ENCODE measurements at regions not wholly inside any gene's neighbourhood (a gene's known extent, or its start where the extent isn't known, plus 50 kb on each side); places are given as distances from the start of the nearest gene placed in this dataset.

DNA sequence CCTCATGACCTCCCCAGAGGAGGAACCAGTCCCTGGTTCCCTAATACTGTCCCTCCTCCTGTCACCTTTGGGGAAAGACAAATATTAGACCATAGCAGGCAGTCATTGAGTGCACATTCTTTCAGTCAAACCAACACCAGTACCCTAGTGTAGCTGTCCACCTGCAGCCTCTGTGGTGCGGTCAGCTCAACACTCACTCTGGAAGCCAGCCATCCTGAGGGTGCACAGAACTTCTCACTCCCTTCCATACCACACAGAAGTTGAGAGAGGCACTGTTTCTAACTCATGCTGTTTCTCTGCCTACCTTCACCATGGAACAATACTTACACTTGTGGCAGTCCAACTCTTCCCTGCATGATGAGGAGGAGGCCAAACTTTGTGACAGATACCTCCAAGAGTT is 175.6 kb upstream of the FOXN2 start:
- in situ Hi-C loops (cut with MboI; ENCODE audit: low sequenced_read_pairs in 4 of 4): no loop called here
- Histone ChIP-seq H3K4me1 (no peaks in the 10 kb centered on the region), H3K27me3 (no peaks in the 10 kb centered on the region), H3K4me3 (no peak overlapping the region), H3K36me3 (no peaks in the 10 kb centered on the region), H3K9me3 (no peaks in the 10 kb centered on the region), H3K27ac (no peak overlapping the region)
- no peak for ATAC-seq
- TF ChIP-seq, protein P1, sequence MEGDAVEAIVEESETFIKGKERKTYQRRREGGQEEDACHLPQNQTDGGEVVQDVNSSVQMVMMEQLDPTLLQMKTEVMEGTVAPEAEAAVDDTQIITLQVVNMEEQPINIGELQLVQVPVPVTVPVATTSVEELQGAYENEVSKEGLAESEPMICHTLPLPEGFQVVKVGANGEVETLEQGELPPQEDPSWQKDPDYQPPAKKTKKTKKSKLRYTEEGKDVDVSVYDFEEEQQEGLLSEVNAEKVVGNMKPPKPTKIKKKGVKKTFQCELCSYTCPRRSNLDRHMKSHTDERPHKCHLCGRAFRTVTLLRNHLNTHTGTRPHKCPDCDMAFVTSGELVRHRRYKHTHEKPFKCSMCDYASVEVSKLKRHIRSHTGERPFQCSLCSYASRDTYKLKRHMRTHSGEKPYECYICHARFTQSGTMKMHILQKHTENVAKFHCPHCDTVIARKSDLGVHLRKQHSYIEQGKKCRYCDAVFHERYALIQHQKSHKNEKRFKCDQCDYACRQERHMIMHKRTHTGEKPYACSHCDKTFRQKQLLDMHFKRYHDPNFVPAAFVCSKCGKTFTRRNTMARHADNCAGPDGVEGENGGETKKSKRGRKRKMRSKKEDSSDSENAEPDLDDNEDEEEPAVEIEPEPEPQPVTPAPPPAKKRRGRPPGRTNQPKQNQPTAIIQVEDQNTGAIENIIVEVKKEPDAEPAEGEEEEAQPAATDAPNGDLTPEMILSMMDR (IDR thresholded peaks at IDR 0.05 in 4 of 5, conservative IDR thresholded peaks at IDR 0.05 in 1 of 5): no peak
- no peak for TF ChIP-seq POLR2A (IDR thresholded peaks at IDR 0.05)
- no peak for DNase-seq
- intact Hi-C loops (cut with DNase I; ENCODE audit: low total_unique reads): no loop called here

DNA sequence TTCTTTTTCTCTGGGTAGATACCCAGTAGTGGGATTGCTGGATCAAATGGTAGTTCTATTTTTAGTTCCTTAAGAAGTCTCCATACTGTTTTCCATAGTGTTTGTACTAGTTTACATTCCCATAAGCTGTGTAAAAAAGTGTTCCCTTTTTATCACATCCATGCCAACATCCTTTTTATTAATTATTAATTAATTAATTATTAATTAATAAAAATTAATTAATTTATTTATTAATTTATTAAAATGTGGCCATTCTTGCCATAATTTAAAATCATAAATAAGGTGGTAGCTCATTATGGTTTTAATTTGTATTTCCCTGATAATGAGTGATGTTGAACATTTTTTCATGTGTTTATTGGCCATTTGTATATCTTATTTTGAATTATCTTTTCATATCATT is 173.9 kb upstream of the FOXN2 start:
- intact Hi-C loops (cut with DNase I; ENCODE audit: low total_unique reads): no loop called here
- TF ChIP-seq POLR2A (IDR thresholded peaks at IDR 0.05): no peak
- TF ChIP-seq, protein P1 (IDR thresholded peaks at IDR 0.05 in 4 of 5, conservative IDR thresholded peaks at IDR 0.05 in 1 of 5): no peak
- H3K4me3 ChIP-seq: no peak overlapping the region

DNA sequence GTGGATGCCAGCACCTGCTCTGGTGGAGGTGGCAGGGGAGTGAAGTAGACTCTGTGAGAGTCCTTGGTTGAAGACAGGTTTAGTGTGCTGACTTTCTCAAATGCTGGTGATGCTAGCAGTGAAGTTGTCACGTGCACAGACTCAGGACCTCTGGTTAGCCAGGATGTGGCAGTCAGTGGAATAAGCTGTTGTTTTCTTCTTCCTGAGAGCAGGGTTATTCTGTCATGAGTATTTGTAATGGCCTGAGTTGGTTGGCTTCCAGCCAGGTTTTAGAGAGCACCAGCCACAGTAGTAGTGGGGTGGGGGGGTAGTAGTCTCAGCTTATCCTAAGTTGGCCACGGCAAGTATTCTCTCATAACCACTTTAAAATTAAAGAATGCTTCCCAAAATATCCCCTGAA is 169.7 kb upstream of the FOXN2 start:
- Histone ChIP-seq H3K9me3 (no peaks in the 10 kb centered on the region), H3K27ac (no peak overlapping the region), H3K4me1 (no peaks in the 10 kb centered on the region), H3K4me3 (no peak overlapping the region), H3K36me3 (no peaks in the 10 kb centered on the region), H3K27me3 (no peaks in the 10 kb centered on the region)
- intact Hi-C loops (cut with DNase I; ENCODE audit: low total_unique reads): no loop called here
- in situ Hi-C loops (cut with MboI; ENCODE audit: low sequenced_read_pairs in 4 of 4): no loop called here
- ATAC-seq (no peak), DNase-seq (no peak)
- TF ChIP-seq, protein P1 (IDR thresholded peaks at IDR 0.05 in 4 of 5, conservative IDR thresholded peaks at IDR 0.05 in 1 of 5): no peak
- TF ChIP-seq POLR2A (IDR thresholded peaks at IDR 0.05): no peak

More for the DNA sequence above, 173.9 kb upstream of the FOXN2 start:
- H3K27me3 ChIP-seq: no peaks in the 10 kb centered on the region
- no peaks in the 10 kb centered on the region for H3K9me3 ChIP-seq
- no peaks in the 10 kb centered on the region for H3K36me3 ChIP-seq
- in situ Hi-C loops (cut with MboI; ENCODE audit: low sequenced_read_pairs in 4 of 4): no loop called here
- no peaks in the 10 kb centered on the region for H3K4me1 ChIP-seq
- ATAC-seq (no peak), DNase-seq (no peak)
- H3K27ac ChIP-seq: no peak overlapping the region

DNA sequence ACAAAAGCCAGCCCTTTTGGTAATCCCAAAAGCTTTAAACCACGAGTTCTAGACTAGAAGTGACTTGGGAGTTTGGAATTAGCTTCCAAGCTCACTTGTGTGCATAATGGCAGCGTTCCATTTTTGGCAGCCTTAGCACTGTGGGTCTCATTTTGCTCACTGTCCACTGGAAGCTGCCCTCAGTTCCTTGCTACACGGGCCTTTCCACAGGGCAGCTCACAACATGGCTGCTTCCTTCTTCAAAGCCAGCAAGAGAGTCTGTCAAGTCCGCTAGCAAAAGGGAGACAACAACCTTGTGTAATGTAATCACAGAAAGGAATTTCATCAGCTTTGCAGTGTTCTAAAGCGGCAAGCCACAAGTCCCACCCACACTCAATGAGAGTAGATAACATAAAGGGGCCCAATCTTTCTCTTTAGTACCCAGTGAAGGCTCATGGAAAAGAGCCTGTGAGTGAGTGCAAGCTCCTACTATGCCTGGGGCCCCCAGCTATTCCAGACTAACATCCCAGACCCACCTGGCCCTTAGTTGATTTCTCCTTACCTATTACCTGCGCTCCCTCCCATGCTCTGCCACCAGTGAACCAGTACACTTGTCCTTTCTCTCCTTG is 168.5 kb upstream of the FOXN2 start:
- intact Hi-C loops (cut with DNase I; ENCODE audit: low total_unique reads): no loop called here
- ATAC-seq (no peak), DNase-seq (no peak)
- Histone ChIP-seq H3K27me3 (no peaks in the 10 kb centered on the region), H3K4me1 (no peaks in the 10 kb centered on the region), H3K4me3 (no peak overlapping the region), H3K9me3 (no peaks in the 10 kb centered on the region), H3K27ac (no peak overlapping the region), H3K36me3 (no peaks in the 10 kb centered on the region)
- in situ Hi-C loops (cut with MboI; ENCODE audit: low sequenced_read_pairs in 4 of 4): no loop called here
- TF ChIP-seq POLR2A (IDR thresholded peaks at IDR 0.05): no peak
- TF ChIP-seq, protein P1 (IDR thresholded peaks at IDR 0.05 in 4 of 5, conservative IDR thresholded peaks at IDR 0.05 in 1 of 5): no peak

DNA sequence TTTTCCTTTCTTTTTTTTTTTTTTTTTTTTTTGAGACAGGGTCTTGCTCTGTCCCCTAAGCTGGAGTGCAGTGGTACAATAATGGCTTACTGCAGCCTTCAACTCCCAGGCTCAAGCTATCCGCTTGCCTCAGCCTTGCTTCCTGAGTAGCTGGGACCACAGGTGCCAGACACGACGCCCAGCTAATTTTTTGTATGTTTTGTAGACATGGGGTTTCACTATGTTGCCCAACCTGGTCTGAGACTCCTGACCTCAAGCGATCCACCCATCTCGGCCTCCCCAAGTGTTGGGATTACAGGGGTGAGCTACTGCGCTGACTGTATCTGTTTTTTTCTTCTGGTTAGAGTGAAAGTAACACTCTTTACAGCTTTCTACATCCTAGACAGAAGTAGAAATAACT is 167.9 kb upstream of the FOXN2 start:
- TF ChIP-seq POLR2A (IDR thresholded peaks at IDR 0.05): no peak
- TF ChIP-seq, protein P1 (IDR thresholded peaks at IDR 0.05 in 4 of 5, conservative IDR thresholded peaks at IDR 0.05 in 1 of 5): no peak
- no peak overlapping the region for H3K27ac ChIP-seq
- H3K36me3 ChIP-seq: no peaks in the 10 kb centered on the region
- in situ Hi-C loops (cut with MboI; ENCODE audit: low sequenced_read_pairs in 4 of 4) (no loop called here), intact Hi-C loops (cut with DNase I; ENCODE audit: low total_unique reads) (no loop called here)
- ATAC-seq: no peak
- H3K9me3 ChIP-seq: no peaks in the 10 kb centered on the region
- no peak for DNase-seq
- no peaks in the 10 kb centered on the region for H3K27me3 ChIP-seq
- no peak overlapping the region for H3K4me3 ChIP-seq
- no peaks in the 10 kb centered on the region for H3K4me1 ChIP-seq
